ENCODE measurements at regions not wholly inside any gene's neighbourhood (a gene's known extent, or its start where the extent isn't known, plus 50 kb on each side); places are given as distances from the start of the nearest gene placed in this dataset.

DNA sequence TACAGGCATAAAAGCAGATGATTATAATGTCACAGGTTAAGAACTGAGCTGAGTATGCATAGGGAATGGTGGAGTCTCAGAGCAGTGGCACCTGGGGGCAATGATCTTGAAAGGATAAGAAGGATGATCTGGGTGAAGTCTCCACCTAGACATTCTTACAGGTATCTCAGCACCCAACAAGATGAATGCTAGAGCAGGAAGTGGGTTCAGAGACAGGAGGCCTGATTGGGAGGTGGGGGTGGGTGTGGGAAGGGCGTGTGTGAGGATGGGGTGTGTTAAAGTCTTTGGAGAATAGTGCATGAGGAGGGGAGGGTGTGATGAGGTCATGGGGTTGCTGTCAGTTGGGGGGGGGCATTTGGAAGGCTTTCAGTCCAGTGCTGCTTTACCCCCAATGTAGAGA lies 78.8 kb upstream of the UPP2 start:
- H3K36me3 Mint-ChIP-seq (ENCODE audit: low read depth), result no peaks in the 10 kb centered on the region
- ATAC-seq (ENCODE audit: low read depth), result no peak
- no peaks in the 10 kb centered on the region for H3K9me3 Mint-ChIP-seq
- TF ChIP-seq, protein P1, sequence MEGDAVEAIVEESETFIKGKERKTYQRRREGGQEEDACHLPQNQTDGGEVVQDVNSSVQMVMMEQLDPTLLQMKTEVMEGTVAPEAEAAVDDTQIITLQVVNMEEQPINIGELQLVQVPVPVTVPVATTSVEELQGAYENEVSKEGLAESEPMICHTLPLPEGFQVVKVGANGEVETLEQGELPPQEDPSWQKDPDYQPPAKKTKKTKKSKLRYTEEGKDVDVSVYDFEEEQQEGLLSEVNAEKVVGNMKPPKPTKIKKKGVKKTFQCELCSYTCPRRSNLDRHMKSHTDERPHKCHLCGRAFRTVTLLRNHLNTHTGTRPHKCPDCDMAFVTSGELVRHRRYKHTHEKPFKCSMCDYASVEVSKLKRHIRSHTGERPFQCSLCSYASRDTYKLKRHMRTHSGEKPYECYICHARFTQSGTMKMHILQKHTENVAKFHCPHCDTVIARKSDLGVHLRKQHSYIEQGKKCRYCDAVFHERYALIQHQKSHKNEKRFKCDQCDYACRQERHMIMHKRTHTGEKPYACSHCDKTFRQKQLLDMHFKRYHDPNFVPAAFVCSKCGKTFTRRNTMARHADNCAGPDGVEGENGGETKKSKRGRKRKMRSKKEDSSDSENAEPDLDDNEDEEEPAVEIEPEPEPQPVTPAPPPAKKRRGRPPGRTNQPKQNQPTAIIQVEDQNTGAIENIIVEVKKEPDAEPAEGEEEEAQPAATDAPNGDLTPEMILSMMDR (IDR thresholded peaks at IDR 0.05), result no peak
- no peak for DNase-seq
- no peaks in the 10 kb centered on the region for H3K4me1 Mint-ChIP-seq
- intact Hi-C loops (cut with micrococcal nuclease), result no loop called here
- ChIA-PET CTCF (interaction anchor here (0.6 to 5.3 kb wide), 4 partner anchors 9 to 729 kb away, joined by 3 to 86 read pairs (median 15); no protein-coding TSS in a partner anchor), POLR2A (interaction anchor here (0.7 kb wide), 1 partner anchor 11 kb away, joined by 3 read pairs; no protein-coding TSS in a partner anchor)
- H3K27ac Mint-ChIP-seq, result no peak overlapping the region
- H3K4me3 Mint-ChIP-seq, result no peak overlapping the region
- no peaks in the 10 kb centered on the region for H3K27me3 Mint-ChIP-seq

DNA sequence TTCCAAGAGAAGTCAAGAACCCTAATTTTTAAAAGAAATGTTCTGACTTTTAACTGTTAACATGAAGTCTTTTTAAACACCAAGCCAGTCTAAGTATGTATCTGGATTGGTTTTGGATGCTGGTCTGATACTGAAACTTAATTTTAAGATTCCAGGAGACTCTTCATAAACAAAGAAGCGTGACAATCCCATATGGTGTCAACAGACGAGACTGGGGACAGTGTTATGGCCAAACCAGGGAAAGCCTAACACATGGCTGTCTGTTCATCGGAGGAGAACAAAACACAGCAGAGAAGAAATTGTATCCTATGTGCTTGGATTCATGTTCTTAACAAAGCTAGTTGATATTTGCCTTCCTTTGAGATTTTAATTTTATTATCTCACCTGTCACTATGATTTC lies 80.5 kb upstream of the UPP2 start:
- TF ChIP-seq, protein P1 (IDR thresholded peaks at IDR 0.05), result no peak
- intact Hi-C loops (cut with micrococcal nuclease), result no loop called here
- H3K4me3 Mint-ChIP-seq, result no peak overlapping the region
- no peaks in the 10 kb centered on the region for H3K9me3 Mint-ChIP-seq
- no peaks in the 10 kb centered on the region for H3K36me3 Mint-ChIP-seq (ENCODE audit: low read depth)
- ChIA-PET CTCF (interaction anchor here (1.2 to 5.3 kb wide), 2 partner anchors 13 to 731 kb away, joined by 3 to 86 read pairs; no protein-coding TSS in a partner anchor), POLR2A (interaction anchor here (0.7 kb wide), 1 partner anchor 722 kb away, joined by 4 read pairs; no protein-coding TSS in a partner anchor)
- DNase-seq (no peak), ATAC-seq (ENCODE audit: low read depth) (no peak)
- no peaks in the 10 kb centered on the region for H3K4me1 Mint-ChIP-seq
- no peak overlapping the region for H3K27ac Mint-ChIP-seq
- peaks cover 5% of the 10 kb centered on the region for H3K27me3 Mint-ChIP-seq

DNA sequence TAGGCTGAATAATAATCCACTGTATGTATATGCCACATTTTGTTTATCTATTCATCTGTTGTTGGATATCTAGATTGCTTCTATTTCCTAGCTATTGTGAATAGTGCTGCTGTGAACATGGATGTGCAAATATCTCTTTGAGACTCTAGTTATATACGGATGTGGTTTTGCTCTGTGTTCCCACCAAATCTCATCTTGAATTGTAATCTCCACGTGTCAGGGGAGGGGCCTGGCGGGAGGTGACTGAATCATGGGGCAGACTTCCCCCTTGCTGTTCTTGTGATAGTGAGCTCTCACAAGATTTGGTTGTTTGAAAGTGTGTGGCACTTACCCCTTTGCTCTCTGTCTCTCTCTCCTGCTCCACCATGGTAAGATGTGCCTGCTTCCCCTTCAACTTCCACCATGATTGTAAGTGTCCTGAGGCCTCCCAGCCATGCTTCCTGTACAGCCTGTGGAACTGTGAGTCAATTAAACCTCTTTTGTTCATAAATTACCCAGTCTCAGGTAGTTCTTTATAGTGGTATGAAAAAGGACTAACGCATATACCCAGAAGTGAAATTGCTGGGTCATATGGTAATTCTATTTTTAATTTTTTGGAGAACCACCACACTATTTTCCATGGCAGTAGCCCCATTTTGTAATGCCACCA lies 86.1 kb upstream of the UPP2 start:
- intact Hi-C loops (cut with micrococcal nuclease), result no loop called here
- Mint-ChIP-seq H3K27ac (no peak overlapping the region), H3K36me3 (ENCODE audit: low read depth) (no peaks in the 10 kb centered on the region), H3K9me3 (no peaks in the 10 kb centered on the region), H3K4me3 (no peak overlapping the region), H3K27me3 (peaks cover 5% of the 10 kb centered on the region), H3K4me1 (no peaks in the 10 kb centered on the region)
- ATAC-seq (ENCODE audit: low read depth) (no peak), DNase-seq (no peak)
- TF ChIP-seq, protein P1 (IDR thresholded peaks at IDR 0.05), result no peak
- ChIA-PET POLR2A (no interaction called here), CTCF (no interaction called here)

DNA sequence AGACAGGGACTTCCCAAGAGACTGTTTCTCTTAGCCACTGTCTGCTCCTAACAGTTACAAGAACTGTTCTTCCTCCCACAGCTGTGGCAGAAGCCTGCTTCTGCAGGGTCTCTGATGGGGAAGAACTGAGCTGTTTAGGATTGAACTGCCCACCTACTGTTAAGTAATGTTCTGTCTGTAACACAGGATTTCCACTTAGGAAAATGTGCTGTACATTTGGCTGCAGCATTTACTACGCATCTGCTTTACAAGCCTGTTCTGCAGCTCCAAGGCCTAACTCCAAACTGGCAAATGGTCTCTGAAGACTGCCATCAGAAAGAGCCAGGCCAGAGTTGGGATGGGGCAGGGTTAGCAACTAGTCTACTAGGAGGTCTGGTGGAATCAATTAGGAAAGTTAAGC lies 87.8 kb upstream of the UPP2 start:
- ATAC-seq (ENCODE audit: low read depth) (no peak), DNase-seq (no peak)
- TF ChIP-seq, protein P1 (IDR thresholded peaks at IDR 0.05), result no peak
- intact Hi-C loops (cut with micrococcal nuclease), result loop anchor here (5.0 kb wide), 1 partner anchor 422 kb away; no protein-coding TSS in a partner anchor
- peaks cover 7% of the 10 kb centered on the region for H3K27me3 Mint-ChIP-seq
- ChIA-PET POLR2A (no interaction called here), CTCF (interaction anchor here (0.7 to 1.3 kb wide), 2 partner anchors 9 to 711 kb away, joined by 3 to 7 read pairs; no protein-coding TSS in a partner anchor)
- H3K36me3 Mint-ChIP-seq (ENCODE audit: low read depth), result no peaks in the 10 kb centered on the region
- H3K9me3 Mint-ChIP-seq, result no peaks in the 10 kb centered on the region
- H3K4me3 Mint-ChIP-seq, result no peak overlapping the region
- H3K27ac Mint-ChIP-seq, result no peak overlapping the region
- no peaks in the 10 kb centered on the region for H3K4me1 Mint-ChIP-seq

DNA sequence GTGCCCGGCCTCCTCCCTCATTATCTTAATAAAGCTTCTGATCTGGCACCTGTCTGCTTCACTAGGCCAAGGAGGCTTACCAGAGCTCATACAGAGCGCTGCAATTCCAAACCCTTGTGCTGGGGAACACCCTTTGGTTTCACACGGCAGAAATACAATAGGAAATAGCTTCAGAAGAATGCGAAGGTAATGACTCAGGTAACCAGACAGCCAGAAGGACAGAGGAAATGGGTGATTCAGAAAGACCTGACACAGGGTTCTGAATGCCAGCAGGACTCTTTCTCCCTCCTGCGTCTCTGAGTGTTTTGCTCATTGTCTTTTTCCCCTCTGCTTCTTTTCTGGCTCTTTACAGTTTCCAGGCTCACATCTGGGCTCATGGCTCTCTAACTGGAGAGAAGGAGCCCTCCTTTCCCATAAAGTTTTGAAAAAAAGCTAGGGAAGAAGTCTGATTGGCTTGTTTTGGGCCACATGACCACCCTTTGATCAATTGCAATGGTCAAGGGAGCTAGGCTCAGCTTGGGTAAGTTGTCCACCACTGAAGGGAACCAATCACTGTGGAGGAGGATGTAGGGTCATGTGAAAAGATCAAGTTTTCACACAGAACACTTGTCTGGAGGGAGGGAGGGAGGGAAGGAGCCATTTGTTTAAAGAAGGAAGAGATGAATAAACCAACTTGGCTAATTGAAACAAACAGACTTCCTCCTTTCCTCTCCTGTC lies 90.5 kb upstream of the UPP2 start:
- Mint-ChIP-seq H3K36me3 (ENCODE audit: low read depth) (no peaks in the 10 kb centered on the region), H3K4me3 (no peak overlapping the region), H3K4me1 (peaks cover 5% of the 10 kb centered on the region), H3K9me3 (no peaks in the 10 kb centered on the region), H3K27me3 (peaks cover 5% of the 10 kb centered on the region), H3K27ac (no peak overlapping the region)
- CTCF ChIA-PET, result interaction anchor here (0.7 to 1.9 kb wide), 8 partner anchors 13 to 714 kb away, joined by 3 to 29 read pairs (median 4); no protein-coding TSS in a partner anchor
- TF ChIP-seq, protein P1 (IDR thresholded peaks at IDR 0.05), result no peak
- intact Hi-C loops (cut with micrococcal nuclease), result loop anchor here (5.0 kb wide), 1 partner anchor 419 kb away; no protein-coding TSS in a partner anchor
- POLR2A ChIA-PET, result no interaction called here
- DNase-seq (no peak), ATAC-seq (ENCODE audit: low read depth) (no peak)
